ENCODE measurements at regions not wholly inside any gene's neighbourhood (a gene's known extent, or its start where the extent isn't known, plus 50 kb on each side); places are given as distances from the start of the nearest gene placed in this dataset.

DNA sequence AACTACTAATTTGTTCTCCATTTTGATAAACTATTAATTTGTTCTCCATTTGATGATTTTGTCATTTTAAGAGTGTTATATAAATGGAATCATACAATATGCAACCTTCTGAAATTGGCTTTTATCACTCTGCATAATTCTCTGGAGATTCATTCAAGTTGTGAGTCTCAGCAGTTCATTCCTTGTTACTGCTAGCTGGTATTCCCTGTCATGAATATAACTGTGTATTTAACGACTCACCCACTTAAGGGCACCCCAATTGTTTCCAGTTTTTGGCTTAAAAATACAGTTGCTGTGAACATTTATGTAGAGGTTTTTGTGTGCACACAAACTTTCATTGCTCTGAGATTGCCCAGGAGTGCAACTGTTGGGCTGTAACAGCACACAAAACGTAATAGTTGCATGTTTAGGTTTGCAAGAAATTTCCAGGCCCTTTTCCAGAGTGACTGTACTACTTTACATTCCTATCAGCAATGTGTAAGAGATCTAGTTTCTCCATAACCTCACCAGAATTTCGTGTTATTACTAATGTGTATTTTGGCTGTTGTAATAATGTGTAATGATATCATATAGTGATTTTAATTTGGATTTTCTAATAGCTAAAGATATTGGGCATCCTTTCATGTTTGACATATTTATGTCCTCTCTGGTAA lies 153.2 kb upstream of the ADCY1 start:
- TF ChIP-seq, protein P1, sequence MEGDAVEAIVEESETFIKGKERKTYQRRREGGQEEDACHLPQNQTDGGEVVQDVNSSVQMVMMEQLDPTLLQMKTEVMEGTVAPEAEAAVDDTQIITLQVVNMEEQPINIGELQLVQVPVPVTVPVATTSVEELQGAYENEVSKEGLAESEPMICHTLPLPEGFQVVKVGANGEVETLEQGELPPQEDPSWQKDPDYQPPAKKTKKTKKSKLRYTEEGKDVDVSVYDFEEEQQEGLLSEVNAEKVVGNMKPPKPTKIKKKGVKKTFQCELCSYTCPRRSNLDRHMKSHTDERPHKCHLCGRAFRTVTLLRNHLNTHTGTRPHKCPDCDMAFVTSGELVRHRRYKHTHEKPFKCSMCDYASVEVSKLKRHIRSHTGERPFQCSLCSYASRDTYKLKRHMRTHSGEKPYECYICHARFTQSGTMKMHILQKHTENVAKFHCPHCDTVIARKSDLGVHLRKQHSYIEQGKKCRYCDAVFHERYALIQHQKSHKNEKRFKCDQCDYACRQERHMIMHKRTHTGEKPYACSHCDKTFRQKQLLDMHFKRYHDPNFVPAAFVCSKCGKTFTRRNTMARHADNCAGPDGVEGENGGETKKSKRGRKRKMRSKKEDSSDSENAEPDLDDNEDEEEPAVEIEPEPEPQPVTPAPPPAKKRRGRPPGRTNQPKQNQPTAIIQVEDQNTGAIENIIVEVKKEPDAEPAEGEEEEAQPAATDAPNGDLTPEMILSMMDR (IDR thresholded peaks at IDR 0.05), result no peak
- H3K27ac ChIP-seq, result no peak overlapping the region
- no peak overlapping the region for H3K4me3 ChIP-seq
- DNase-seq, result no peak
- no peaks in the 10 kb centered on the region for H3K27me3 ChIP-seq (ENCODE audit: low read depth)
- intact Hi-C loops (cut with DNase I), result no loop called here
- H3K36me3 ChIP-seq, result no peaks in the 10 kb centered on the region
- ATAC-seq, result no peak
- H3K4me1 ChIP-seq, result no peaks in the 10 kb centered on the region
- no peaks in the 10 kb centered on the region for H3K9me3 ChIP-seq

DNA sequence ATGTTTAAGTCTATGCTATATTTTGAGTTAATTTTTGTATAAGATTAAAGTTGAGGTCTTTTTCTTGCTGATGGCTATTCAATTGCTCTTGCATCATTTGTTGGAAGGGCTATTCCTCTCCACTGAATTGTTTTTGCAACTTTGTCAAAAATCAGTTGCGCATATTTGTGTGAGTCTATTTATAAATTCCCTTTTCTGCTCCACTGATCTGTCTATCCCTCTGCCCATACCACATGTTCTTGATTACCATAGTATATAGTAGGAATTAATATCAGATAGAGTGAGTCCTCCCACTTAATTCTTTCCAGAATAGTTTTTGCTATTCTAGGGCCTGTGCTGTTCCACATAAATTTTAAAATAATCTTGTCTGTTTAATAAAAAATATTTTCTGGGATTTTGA lies 152.4 kb upstream of the ADCY1 start:
- Histone ChIP-seq H3K27ac (no peak overlapping the region), H3K36me3 (no peaks in the 10 kb centered on the region), H3K9me3 (no peaks in the 10 kb centered on the region), H3K27me3 (ENCODE audit: low read depth) (peaks cover 5% of the 10 kb centered on the region), H3K4me3 (no peak overlapping the region), H3K4me1 (no peaks in the 10 kb centered on the region)
- ATAC-seq, result no peak
- intact Hi-C loops (cut with DNase I), result no loop called here
- DNase-seq, result no peak
- TF ChIP-seq, protein P1 (IDR thresholded peaks at IDR 0.05), result no peak

DNA sequence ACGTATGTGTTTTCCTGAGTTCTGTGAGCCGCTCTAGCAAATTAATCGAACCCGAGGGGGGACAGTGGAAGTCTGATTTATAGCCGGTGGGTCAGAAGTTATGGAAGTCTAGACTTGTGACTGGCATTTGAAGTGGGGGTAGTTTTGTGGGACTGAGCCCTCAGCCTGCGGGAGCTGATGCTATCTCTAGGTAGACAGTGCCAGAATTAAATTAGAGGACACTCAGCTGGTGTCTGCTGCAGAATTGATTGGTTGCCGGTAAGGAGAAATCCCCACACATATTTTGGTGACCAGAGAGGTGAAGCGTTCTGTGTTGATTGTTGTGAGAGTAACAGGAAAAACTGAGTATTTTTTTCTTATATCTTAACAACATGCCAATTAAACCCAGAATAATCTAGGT lies 143.8 kb upstream of the ADCY1 start:
- no peak for DNase-seq

DNA sequence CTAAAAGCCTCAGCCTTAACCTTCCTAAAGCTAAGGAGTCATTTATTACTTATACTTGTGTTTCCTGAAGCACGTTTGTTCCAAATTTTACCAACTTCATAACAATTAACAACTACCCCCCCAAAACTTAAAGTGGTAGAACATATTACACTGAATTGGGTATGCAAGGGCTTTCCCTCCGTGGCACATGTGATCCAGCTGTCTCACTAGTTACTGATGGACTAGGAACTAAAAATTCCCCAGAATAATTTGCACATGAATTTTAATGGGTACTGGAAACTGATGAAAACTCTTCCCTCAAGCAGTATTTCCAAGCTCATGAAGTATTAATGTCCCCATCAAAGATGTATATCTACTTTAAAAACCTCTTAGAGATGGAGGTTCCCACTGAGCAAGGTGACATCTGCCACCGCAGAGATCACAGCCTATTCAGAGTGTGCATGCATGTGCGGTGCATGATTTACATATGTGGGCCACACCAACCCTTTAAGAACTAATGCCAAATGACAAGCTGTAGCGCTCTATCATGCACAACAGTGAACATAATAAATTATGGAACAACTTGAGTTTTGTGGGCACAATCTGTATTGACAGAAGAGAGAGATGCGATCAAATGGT lies 139.9 kb upstream of the ADCY1 start:
- intact Hi-C loops (cut with DNase I), result no loop called here
- no peak for DNase-seq
- Histone ChIP-seq H3K9me3 (no peaks in the 10 kb centered on the region), H3K4me3 (no peak overlapping the region), H3K27me3 (ENCODE audit: low read depth) (no peaks in the 10 kb centered on the region), H3K27ac (no peak overlapping the region), H3K36me3 (no peaks in the 10 kb centered on the region), H3K4me1 (no peaks in the 10 kb centered on the region)
- TF ChIP-seq, protein P1 (IDR thresholded peaks at IDR 0.05), result no peak
- ATAC-seq, result no peak

More for the DNA sequence above, 143.8 kb upstream of the ADCY1 start:
- no peak for ATAC-seq
- H3K4me3 ChIP-seq, result no peak overlapping the region
- TF ChIP-seq, protein P1 (IDR thresholded peaks at IDR 0.05), result no peak
- H3K27me3 ChIP-seq (ENCODE audit: low read depth), result peaks cover 7% of the 10 kb centered on the region
- no peak overlapping the region for H3K27ac ChIP-seq
- no peaks in the 10 kb centered on the region for H3K9me3 ChIP-seq
- intact Hi-C loops (cut with DNase I), result no loop called here
- H3K36me3 ChIP-seq, result no peaks in the 10 kb centered on the region
- H3K4me1 ChIP-seq, result no peaks in the 10 kb centered on the region

GRCh38 chr7:45435131-45435530 lies 139.0 kb upstream of the ADCY1 start:
- H3K27ac ChIP-seq, result no peak overlapping the region
- intact Hi-C loops (cut with DNase I), result no loop called here

More at GRCh38 chr7:45435131-45435530, 139.0 kb upstream of the ADCY1 start:
- H3K4me1 ChIP-seq, result no peaks in the 10 kb centered on the region
- no peaks in the 10 kb centered on the region for H3K27me3 ChIP-seq (ENCODE audit: low read depth)
- H3K36me3 ChIP-seq, result no peaks in the 10 kb centered on the region
- H3K9me3 ChIP-seq, result no peaks in the 10 kb centered on the region
- no peak overlapping the region for H3K4me3 ChIP-seq
- TF ChIP-seq, protein P1 (IDR thresholded peaks at IDR 0.05), result no peak
- DNase-seq (no peak), ATAC-seq (no peak)

Measured in lower lobe of right lung (tissue), 2 donors.